Stimulated activated CD4-positive, alpha-beta T cell treated with anti-CD3 and anti-CD28 coated beads, Interleukin-15, amount 100 ng/mL, for 48 hours (primary cell): ENCODE measurements at regions not wholly inside any gene's neighbourhood (a gene's known extent, or its start where the extent isn't known, plus 50 kb on each side); places are given as distances from the start of the nearest gene placed in this dataset.

Source experiments
- DNase-seq, 2 donors: peaks; one replicate each; pipeline ENCODE4 v3.0.0-alpha.2; 2020; ENCODE audit warnings: low read depth in 2 of 2

- DNase-seq, result no peak
These were observed 111.5 kb upstream of the CDH4 start for GRCh38 chr20:61140576-61140975.

DNA sequence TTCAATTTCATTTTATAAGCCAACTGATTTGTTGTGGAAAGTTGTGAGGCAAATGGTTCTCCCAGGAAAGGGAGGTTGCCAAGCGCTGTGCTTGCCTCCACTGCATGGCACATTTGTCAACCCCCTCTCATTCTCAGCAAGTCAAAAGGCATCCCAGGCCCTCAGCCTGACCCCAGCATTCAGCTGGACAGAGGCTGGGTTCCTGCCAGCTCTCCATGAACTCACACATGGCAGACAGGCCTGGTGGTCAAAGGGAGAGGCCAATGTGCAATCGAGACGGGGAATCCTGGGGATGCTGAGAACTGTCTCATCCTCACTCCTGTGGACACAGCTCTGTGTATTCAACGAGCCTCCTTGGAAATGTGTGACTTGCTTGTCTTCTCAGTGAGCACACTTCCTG, 106.0 kb upstream of the CDH4 start:
- no peak for DNase-seq

DNA sequence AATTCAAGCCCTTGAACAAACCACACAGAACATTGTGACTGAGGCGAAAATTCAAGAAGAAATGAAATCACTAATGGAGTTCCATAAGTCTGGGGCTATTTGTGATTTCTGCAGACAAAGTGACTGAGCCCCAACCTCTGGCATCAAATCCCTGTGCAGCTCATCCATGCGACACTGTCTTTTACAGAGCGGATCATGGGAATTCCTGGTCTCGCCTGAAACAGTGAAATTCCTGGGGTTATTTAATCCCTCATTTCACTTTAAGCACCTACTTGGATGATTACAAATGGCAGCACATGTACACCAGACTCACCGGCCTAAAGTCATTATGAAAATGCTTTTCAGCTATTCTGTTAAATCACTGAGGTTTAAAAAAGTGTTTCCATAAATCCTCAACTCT, 102.4 kb upstream of the CDH4 start:
- no peak for DNase-seq

DNA sequence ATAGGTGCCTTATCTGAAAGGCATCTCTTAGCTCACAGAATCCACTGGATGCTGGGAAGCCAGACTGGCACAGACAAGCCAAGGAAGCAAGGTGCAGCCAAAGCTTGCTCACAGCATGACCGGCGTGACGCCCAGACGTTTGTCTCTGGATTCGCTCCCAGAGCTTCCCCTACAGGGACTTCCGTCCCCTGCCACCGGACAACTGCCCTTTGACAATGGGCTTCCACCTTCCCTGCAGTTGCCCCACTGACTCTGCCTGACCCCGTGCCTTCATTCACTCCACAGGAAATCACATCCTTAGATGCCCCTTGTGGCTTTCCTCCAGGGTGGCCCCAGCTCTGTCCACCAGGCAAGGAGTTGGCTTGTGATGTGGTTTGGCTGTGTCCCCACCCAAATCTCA, 94.8 kb upstream of the CDH4 start:
- DNase-seq, result no peak

DNA sequence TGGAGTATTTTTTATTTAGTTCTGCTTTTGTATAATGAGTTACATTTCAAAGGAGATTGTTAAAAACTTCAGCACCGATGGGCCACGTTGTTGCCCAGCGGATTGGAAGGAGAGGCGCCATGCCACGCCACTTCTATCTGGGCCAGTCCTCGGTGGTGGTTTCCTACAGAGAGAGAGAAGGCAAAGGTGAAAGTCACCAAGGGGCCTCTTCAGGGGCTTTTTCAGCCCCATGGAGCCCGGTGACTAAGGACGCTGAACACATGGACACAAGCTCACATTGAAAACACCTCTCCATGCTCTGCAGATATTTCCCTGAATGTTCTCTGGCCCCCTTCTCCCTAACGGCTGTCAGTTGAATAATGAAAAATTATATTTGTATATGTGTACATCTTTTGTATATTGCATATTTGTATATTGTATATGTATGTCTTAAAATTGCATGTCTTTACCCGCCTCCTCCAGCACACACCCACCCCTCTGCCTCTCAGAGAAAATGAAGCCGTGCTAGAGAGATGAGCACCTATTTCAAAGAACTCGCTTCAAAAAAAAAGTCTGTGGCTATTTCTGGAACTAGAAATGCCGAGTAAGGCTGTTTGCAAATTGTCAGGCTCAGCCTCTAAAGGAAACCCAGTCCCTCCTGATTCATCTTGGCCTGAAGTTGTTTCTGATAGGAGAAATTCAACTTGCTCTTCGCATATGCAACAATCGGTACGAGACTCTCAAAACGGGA, 91.9 kb upstream of the CDH4 start:
- no peak for DNase-seq

- DNase-seq, result no peak
These were observed 90.2 kb upstream of the CDH4 start for GRCh38 chr20:61161726-61162390.

DNA sequence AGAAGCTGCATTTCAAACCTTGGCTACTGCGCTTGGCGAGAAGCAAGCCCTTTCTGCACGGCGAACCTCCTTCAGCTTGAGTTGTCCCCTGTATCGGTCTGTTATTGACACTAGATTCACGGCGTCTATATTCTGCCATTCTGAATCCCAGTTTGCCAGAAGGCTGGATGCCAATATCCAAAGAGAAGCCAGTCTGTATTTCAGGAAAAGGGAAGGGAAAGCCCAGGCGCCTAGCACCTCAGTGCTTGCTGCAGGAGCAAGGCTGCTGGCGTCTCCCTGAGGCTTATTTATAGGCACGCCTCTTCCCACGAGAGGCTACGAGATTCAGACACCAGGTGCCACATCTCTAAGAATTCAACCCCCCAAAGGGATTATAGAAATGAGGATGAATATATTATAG, 89.6 kb upstream of the CDH4 start:
- no peak for DNase-seq

GRCh38 chr20:61163031-61163430, 89.0 kb upstream of the CDH4 start:
- DNase-seq, result no peak

- DNase-seq, result no peak
These were observed 85.7 kb upstream of the CDH4 start for GRCh38 chr20:61166324-61166723.

DNA sequence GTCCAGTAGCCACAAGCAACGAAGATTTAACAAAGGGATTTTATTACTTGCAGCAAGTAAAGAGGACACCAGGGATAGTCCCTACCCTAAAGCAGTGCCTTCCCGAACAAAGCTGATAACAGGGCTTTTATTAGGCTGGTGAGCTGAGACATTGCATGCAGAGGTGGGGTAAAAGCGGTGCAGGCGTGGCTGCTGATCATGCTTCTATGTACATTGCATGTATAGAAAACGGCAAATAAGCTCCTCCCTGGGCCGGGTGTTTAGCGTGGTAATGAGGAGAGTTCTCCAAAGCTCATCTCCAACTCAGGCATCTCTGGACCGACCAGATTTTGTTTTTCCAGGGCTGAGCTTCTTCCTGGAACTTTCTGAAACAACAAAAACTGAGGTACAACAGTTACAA, 83.5 kb upstream of the CDH4 start:
- DNase-seq, result no peak

DNA sequence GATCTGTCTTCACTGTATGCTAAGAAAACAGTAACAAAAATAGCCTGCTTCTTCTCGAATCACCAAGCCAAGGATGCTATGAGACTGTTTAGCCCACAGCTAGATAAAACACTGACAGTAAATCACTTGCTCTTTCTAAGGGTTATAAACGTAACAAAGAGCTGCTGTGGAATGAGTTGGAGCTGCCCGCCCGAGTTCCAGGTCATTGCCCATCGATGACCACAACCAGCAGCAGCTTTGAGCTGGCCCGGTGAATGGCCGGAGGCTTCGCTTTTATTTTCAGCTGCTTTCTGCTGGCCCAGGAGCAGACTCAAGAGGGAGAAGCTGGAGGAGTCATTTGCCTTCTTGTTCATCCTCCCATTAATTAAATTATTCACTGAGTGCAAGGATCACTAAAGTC, 82.2 kb upstream of the CDH4 start:
- no peak for DNase-seq

- DNase-seq, result no peak
These were observed 81.4 kb upstream of the CDH4 start for GRCh38 chr20:61170496-61171320.

- no peak for DNase-seq
These were observed 78.8 kb upstream of the CDH4 start for GRCh38 chr20:61173267-61173666.

DNA sequence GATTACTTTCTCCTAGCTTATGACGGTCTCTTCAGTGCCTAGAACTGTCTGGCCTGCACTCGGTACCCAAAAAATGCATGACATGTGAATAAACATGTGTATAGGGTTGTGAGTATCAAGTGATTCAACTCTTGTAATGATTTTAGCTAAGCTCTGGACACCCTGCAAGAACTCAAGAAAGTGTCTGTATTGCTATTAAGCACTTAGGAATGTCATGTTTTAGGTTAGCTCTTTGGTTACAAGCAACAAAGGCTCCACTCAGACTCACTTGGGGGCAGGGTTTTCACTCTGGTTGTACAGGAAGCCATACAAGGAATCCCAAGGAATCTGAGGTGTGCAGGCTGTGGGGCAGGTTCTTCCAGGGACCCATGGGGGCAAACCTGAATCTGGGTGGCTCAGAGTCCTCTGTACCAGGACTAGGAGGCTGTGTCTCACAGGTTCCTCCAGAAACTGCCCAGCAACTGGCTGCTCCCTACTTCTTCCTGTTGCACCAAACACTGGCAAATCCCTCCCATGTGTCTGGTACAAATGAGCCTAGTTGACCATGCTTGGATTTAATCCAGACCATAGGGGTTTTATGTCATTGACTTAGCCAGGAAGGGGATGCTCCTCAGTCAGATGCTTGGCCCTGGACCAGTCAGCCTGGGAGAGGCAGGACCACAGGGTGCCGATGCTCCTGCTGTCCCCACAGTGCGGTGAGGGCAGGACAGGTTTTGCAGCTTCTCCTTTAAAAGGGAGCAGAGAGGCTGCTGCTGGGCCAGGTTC, 77.9 kb upstream of the CDH4 start:
- no peak for DNase-seq

DNA sequence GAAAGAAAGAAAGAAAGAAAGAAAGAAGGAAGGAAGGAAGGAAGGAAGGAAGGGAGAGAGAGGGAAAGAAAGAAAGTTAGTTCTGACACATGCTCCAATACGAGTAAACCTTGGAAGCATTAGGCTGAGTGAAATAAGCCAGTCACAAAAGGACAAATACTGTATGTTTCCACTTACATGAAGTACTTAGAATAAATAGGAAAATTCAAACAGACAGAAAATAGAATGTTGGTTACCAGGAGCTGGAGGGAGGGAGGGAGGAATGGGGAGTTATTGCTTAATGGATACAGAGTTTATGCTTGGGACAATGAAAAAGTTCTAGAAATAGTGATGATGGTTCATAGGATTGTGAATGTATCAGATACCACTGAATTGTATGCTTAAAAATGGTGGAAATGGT, 75.2 kb upstream of the CDH4 start:
- no peak for DNase-seq

DNA sequence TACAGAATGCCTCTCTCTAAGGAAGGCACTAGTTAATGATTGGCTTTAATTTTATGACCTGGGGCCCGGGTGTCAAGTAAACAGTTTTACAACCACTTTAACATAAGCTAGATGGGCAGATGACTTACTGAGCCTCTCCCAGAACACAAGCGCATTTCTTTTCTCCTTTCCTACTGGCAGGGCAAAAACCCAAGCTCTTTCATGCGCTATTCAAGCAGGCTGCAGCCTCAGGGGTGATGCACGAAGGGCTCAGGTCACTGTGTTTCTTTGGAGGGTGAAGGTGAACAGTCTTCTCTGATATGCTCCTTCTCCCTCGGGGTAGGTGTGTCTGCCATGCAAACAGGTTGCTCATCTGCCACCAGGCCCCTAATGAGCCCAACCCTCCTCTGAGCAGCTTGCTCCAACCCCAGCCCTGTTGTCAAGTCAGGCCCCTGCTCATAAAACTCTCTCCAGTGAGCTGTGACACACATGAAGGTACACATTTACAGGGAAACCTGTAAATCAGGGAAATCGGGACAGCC, 73.5 kb upstream of the CDH4 start:
- DNase-seq, result no peak

DNA sequence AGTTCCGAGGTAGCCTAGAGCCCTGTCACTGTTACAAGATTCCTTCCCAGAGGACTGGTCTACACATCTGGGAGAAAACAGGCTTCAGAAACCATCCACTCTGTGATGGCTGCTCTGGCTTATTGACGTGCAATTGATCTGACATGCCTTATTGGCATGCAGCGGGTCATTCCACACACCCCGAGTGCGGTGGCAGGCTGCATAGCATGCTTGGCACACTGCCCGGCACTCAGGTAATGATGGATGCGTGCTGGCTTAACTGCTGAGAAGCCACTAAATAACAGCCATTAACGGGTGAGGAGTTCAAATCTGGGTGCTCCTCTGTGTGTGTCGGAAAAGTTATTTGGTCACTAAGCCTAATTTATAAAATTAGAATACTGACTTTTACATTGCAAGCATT, 67.9 kb upstream of the CDH4 start:
- no peak for DNase-seq

GRCh38 chr20:61185181-61185580, 66.9 kb upstream of the CDH4 start:
- DNase-seq, result no peak

DNA sequence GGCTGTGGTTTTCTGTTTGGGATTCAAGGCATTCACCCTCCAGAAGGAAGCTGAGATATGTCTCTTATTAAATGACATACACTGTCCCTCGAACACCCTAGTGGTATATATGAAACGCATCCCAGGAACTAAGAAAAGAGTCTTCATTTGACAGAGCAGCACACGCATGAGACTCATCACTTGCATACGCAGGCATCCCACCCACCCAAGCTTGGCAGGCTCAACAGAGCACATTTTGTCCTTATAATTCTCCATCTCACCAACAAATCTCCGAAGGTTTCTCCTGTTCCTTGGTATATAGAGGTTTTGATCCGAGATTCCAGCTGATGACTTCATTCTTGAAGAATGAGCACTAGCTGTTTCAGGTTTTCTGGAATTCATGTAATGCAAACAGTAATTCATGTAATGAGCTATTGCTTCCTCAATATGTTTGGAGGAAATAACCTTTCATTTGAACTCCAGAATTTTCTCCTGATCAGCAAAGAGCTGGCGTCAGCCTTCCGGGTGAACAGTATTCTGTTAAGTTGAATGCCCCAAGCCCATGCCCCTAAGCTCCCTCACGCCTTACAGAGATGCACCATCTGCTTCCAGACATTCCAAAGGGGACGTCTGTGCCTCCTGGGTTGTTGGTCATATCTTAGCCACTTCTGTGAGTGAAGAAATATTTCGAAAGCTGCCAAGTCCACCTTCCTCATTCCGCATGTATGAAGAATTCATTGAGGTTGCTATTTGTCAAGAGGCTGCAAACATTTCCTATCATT, 66.0 kb upstream of the CDH4 start:
- DNase-seq, result no peak

DNA sequence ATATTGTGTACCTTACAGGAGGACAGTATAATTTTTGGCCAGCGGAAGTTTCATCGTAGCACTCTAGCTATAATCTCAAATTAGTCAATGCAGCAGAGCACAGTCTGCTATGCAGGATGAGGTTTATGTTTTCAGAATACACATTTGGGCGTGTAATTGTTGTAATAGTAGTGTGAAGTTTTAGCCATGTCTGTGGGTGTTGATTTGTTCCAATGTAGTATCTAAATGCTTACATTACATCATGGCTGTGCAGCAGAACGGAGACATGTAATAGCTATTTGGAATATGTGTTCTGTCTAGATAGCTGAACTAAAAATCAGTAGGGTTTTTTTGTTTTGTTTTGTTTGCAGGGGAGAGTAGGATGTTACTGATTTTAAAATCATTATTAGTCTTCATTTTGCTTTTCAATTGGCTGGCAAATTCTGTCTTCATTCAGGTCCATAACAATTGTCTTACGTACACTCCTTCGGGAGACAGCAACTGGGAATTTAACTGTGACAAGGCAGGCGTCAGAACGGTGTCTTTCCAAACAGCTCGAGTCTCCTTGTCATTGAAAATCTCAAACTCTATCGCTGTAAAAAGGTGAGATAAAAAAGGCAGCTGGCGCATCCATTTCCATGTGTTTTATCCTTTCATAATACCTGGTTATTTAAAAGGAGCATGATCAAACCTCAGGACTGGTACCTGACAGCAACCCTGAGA, 65.1 kb upstream of the CDH4 start:
- no peak for DNase-seq

- no peak for DNase-seq
These were observed 62.5 kb upstream of the CDH4 start for GRCh38 chr20:61189534-61189933.
